ENCODE measurements at regions not wholly inside any gene's neighbourhood (a gene's known extent, or its start where the extent isn't known, plus 50 kb on each side); places are given as distances from the start of the nearest gene placed in this dataset.

GRCh38 chr7:89757910-89758309 is 396.4 kb upstream of the STEAP1 start:
- Mint-ChIP-seq H3K4me1 (no peaks in the 10 kb centered on the region), H3K27ac (no peak overlapping the region), H3K36me3 (ENCODE audit: low read depth) (no peaks in the 10 kb centered on the region), H3K27me3 (ENCODE audit: low read depth) (no peaks in the 10 kb centered on the region), H3K4me3 (no peak overlapping the region), H3K9me3 (no peaks in the 10 kb centered on the region)
- no peak for TF ChIP-seq CTCF (IDR thresholded peaks at IDR 0.05; ENCODE audit: unreplicated experiment in 3 of 3)

GRCh38 chr7:89760690-89761089 is 393.6 kb upstream of the STEAP1 start:
- Mint-ChIP-seq H3K9me3 (no peaks in the 10 kb centered on the region), H3K36me3 (ENCODE audit: low read depth) (no peaks in the 10 kb centered on the region), H3K27me3 (ENCODE audit: low read depth) (no peaks in the 10 kb centered on the region), H3K4me3 (no peak overlapping the region), H3K27ac (no peak overlapping the region), H3K4me1 (no peaks in the 10 kb centered on the region)
- no peak for TF ChIP-seq CTCF (IDR thresholded peaks at IDR 0.05; ENCODE audit: unreplicated experiment in 3 of 3)

GRCh38 chr7:89761173-89761572 is 393.1 kb upstream of the STEAP1 start:
- no peak for TF ChIP-seq CTCF (IDR thresholded peaks at IDR 0.05; ENCODE audit: unreplicated experiment in 3 of 3)
- no peak overlapping the region for H3K4me3 Mint-ChIP-seq
- no peaks in the 10 kb centered on the region for H3K27me3 Mint-ChIP-seq (ENCODE audit: low read depth)
- H3K27ac Mint-ChIP-seq, result no peak overlapping the region
- H3K36me3 Mint-ChIP-seq (ENCODE audit: low read depth), result no peaks in the 10 kb centered on the region
- no peaks in the 10 kb centered on the region for H3K4me1 Mint-ChIP-seq
- H3K9me3 Mint-ChIP-seq, result no peaks in the 10 kb centered on the region

- H3K27ac Mint-ChIP-seq, result no peak overlapping the region
- H3K4me1 Mint-ChIP-seq, result no peaks in the 10 kb centered on the region
- no peaks in the 10 kb centered on the region for H3K27me3 Mint-ChIP-seq (ENCODE audit: low read depth)
- H3K4me3 Mint-ChIP-seq, result no peak overlapping the region
- no peaks in the 10 kb centered on the region for H3K9me3 Mint-ChIP-seq
- no peak for TF ChIP-seq CTCF (IDR thresholded peaks at IDR 0.05; ENCODE audit: unreplicated experiment in 3 of 3)
- H3K36me3 Mint-ChIP-seq (ENCODE audit: low read depth), result no peaks in the 10 kb centered on the region
Observed at GRCh38 chr7:89770161-89770560, 384.1 kb upstream of the STEAP1 start.

GRCh38 chr7:89771003-89771636 is 383.1 kb upstream of the STEAP1 start:
- no peaks in the 10 kb centered on the region for H3K9me3 Mint-ChIP-seq
- H3K36me3 Mint-ChIP-seq (ENCODE audit: low read depth), result no peaks in the 10 kb centered on the region
- H3K27me3 Mint-ChIP-seq (ENCODE audit: low read depth), result no peaks in the 10 kb centered on the region
- H3K27ac Mint-ChIP-seq, result peak overlapping the region; percentile 57 to 76 (median 65)
- H3K4me1 Mint-ChIP-seq, result no peaks in the 10 kb centered on the region
- no peak overlapping the region for H3K4me3 Mint-ChIP-seq
- TF ChIP-seq CTCF (IDR thresholded peaks at IDR 0.05; ENCODE audit: unreplicated experiment in 3 of 3), result peak; percentile 38 to 46 (median 44)

GRCh38 chr7:89772276-89772675 is 382.0 kb upstream of the STEAP1 start:
- no peaks in the 10 kb centered on the region for H3K4me1 Mint-ChIP-seq
- no peak overlapping the region for H3K27ac Mint-ChIP-seq
- TF ChIP-seq CTCF (IDR thresholded peaks at IDR 0.05; ENCODE audit: unreplicated experiment in 3 of 3), result no peak
- H3K4me3 Mint-ChIP-seq, result no peak overlapping the region
- H3K9me3 Mint-ChIP-seq, result no peaks in the 10 kb centered on the region
- H3K36me3 Mint-ChIP-seq (ENCODE audit: low read depth), result no peaks in the 10 kb centered on the region
- no peaks in the 10 kb centered on the region for H3K27me3 Mint-ChIP-seq (ENCODE audit: low read depth)

Measured in nephron (organoid).